ENCODE measurements at regions not wholly inside any gene's neighbourhood (a gene's known extent, or its start where the extent isn't known, plus 50 kb on each side); places are given as distances from the start of the nearest gene placed in this dataset.

DNA sequence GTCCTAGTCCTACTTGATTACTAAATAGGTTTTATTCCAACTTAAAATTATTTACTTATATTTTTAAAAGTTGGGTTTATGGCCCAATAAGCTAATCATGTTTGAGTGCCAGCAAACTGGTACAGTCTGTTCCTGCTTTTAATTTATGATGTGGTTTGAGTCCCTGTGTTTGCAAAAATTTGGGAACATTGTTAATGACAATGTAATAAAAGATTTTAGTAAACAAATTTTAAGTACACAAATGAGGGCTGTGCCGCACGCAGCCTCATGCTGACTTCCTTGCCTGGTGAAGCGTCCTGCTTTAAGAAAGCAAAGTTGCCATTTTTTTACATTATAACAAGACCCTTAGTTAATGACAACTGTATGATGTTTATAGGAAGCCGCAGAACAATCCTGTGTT lies 96.8 kb upstream of the MAP1B start:
- no peak for DNase-seq

DNA sequence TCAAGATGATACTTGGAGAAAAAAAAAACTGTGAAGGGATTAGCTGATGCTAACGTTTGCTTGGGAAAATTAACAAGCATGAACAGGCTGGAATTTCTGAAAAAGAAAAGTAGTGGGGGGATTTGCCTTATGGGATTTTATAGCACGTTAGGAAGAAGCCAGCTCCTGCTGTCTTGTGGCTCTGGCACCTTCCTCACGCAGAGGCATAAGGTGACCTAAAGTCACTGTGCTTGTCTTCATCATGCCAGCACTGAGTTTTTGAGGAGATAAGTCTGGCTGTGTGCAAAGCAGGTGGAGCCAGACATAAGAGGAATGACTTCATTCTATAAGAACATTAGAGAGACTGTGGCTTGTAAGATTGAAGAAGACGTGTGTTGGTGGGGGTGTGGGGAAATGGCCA lies 94.4 kb upstream of the MAP1B start:
- DNase-seq = no peak

DNA sequence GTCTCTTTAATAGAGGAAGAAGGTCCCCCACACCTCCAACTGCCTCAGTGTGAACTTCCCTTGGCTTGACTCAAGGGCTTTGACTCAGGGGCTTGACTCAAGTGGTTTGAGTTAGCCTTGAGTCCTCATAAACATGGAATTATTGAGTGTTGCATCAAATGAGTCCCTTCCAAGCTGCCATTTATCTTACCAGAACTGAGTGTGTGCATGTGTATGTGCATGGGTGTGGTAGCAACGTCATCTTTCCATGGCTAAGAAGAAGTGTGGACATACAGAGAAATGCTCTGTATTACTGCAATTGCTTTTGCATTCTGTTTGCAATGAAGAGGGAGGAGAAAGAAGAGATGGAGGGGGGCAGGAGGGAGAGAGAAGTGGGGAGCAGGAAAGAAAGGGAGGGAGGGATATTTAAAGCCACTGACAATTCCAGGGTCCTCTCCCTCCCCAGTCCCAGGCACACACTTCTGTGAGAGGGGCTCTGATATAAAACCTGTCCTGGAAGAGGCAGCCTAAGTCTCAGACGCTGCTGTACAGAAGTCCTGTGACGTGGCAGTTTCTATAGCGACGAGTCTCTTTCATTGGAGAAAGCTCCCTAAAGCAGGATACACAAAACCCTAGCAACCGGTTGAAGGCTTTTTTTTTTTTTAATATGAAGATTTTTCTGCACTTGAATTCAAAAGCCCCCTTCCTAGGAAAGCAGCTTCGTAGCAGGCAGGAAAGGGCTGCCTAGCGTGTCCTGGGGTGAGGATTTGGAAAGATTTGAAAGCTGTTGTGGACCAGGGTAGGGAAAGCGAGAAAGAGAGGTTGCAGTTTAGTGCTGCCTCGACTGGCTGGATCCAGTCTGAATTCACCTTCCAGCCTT lies 93.3 kb upstream of the MAP1B start:
- DNase-seq = no peak

DNA sequence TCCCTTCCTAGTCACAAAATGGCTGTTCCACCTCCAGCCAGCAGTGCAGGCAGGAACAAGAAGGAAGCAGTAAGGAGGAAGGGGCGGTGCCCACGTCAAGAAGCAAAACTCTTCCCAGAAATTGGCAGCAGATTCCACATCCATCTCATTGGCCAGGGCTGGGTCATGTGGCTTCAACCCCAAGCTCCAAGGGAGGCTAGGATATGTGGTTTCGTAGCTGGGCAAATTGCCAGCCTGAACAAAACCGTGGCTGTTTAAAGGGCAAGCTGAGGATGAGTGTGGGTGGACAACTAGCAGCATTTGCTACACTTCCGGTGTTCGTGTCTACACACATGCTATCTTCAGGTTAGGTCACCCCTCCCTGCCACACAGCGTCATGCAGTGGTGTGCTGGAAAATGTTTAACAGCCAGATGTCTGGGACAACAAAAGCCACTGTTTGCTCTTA lies 92.1 kb upstream of the MAP1B start:
- DNase-seq = no peak

DNA sequence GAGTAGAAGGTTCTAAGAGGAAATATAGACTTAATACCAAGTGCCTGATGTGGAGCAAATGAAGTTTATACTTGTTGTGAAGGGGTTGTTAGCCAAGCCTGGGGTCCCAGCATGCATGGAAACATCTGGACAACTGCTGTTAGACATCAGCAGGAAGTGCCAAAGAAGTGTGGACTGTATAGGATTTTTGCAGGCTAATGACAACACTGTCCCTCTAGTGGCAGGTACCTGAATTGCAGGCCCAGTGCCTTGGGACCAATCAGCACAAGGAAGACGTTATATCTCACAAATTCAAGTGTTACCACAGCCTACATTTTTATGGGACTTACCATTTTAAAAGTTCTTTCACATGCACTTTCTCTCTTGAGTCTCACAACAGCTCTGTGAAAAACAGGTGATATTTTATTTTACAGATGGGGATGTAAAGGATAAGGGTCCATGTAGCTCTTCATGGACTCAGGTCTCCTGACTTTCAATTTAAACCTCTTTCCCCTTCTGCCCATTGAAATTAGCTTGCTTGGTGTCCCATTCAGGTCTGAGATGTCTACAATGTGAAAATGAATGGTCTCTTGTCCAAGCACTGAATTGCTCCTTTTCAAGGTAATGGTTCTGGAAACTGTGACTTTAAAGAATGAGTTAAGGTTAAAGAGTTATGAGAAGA lies 89.0 kb upstream of the MAP1B start:
- DNase-seq = peak; percentile 84

DNA sequence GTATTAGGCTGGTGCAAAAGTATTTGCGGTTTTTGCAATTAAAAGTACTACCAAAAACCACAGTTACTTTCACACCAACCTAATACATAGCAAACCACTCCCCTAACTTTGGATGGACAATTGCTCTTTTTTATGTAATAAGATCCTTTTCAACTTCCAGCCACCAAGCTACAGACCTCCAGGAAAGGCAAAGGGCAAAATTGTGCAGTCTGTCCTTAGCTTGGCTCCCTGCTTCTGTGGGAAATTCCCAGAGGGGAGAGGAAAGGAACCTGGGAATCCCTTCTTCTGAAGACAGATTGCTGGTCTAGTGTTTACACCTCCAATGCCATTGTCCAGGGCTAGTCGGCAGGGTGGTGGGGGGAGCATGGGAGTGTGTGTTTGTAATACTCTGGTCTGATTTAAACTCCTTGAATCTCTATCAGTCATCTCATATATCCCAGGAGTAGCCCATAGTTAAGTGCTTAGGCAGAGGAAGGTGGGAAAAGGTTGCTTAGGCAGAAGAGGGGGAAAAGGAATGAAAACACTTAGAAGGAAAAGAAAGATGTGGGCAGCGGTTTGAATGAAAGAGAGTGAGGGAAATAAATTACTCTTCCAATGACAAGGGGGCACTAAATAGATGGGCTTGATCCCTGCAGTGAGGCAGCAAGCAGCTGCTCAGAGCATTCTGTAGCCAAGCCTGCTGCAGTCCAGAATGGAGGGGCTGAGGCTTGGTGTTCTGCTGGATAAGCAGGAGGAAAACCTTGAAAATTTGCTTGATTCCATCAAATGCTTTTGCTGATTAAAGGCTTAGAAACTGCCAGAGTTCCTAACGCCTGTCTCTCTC lies 86.9 kb upstream of the MAP1B start:
- no peak for DNase-seq

DNA sequence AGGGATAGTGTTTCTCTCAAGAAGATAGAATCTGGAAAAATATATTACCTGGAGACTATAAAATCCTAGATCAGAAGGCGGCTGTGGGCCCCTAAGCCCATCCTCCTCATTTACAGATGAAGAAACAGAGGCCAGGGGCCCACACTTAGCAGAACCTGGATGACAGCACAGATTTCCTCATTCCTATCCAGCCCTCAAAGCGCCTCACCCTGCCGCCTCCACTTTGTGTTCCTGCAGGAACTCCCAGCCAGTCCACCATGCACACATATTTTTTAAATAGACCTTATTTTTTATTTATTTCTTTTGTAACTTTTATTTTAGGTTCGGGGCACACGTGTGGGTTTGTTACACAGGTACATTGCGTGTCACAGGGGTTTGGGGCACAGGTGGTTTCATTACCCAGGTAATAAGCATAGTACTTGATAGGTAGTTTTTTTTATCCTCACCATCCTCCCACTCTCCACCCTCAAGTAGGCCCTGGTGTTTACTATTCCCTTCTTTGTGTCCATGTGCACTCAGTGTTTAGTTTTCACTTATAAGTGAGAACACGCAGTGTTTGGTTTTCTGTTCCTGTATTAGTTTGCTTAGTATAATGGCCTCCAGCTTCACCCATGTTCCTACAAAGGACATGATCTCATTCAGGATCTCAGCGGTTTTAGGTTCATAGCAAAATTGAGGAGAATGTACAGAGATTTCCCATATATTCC lies 85.5 kb upstream of the MAP1B start:
- no peak for DNase-seq

DNA sequence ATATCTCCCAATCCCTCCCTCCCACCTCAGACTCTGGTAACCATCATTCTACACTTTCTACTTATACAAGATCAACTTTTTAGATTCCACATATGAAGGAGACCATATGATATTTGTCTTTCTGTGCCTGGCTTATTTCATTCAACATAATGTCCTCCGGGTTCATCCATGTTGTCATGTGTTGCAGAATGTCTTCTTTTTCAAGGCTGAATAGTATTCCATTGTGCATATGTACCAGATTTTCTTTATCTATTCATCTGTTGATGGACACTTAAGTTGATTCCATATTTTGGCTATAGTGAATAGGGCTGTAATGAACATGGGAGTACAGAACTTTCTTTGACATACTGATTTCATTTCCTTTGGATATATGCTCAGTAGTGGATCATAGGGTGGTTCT lies 78.9 kb upstream of the MAP1B start:
- DNase-seq = no peak

DNA sequence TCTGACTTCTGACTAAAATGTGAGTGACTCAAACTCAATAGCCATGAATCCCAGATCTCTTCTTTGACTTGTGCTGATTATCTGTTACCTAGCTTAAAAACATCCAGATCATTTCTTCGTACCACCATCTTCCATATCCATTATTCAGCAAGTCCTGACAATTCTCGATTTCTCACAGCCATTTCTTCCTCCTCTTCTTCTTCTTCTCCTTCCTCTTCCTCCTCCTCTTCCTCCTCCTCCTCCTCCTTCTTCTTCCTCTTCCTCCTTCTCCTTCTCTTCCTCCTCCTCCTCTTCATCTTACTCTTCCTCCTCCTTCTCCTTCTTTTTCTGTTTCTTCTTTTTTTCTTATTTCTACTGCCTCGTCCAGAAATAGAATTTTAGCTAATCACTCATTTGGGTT lies 77.0 kb upstream of the MAP1B start:
- no peak for DNase-seq

DNA sequence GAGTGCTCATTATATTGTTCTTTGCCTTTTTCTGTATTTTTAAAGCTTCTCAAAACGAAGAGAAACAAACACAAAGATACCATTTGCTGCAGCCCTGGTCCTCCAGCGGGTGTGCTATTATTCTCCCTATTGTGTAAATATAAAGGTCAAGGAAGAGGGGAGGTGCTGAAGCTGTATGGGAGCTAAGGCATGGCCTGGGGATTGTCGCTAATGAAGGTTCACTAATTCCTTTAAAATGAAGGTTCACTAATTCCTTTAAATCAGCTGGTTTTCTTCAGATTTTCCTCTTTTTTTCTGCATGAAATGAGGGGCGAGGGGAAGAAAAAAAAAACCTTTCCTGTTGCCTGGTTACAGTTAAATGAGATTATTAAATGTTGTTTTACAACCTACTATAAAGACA lies 74.5 kb upstream of the MAP1B start:
- DNase-seq = no peak

DNA sequence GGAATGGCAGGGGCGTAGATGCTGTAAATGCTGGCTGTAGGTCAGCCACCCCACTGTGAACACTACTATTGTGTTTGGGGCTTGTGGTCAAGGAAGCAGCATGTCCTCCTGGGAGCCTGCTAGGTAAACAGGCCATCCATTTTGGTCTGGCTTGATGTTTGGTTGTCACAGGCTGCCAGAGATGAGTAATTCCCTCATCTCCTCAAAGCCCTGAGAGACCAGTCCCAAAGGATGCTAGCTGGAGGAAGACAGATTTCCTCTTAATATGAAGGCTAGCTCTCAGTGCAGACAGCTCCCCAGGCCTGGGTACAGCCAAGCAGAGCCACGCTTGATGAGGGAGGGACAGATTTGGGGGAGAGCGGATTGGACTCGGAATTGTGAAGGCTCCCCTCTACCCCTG lies 72.5 kb upstream of the MAP1B start:
- no peak for DNase-seq

DNA sequence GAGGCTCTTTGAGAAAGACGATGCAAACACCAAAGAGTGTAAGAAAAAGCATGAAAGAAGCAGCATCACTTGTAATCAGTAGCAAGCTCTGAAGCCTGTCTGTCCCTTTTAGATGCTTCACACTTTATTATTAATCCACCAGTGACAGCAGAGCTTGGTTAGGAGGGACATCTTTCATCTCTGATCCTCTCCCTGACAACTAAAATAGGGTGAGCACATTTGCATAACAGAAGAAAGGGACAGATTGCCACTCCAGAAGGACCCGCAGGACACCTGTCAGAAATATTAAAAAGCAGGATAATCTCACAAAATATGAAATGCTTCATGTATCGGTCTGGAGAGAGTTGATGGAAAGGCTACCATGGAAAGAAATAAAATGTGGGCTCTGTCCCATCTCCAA lies 71.4 kb upstream of the MAP1B start:
- DNase-seq = no peak

DNA sequence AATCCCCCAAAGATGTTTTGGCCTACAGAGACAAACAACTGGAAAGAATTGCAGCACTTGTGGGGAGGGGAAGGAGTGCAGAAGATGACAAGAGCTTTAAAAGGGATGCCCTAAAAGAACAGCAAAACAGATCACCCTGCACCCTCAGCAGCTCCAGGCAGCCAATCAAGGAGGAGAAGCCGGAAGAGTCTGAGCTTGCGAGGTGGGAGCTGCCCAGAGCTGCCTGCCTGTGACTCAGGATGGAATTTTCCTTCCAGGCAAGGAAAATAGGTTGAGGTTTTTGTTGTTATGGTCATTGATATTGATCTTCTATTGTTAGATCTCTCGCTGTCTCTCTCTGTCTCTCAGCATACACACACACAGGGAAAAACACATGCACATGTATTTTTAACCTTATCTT lies 70.3 kb upstream of the MAP1B start:
- DNase-seq = no peak

DNA sequence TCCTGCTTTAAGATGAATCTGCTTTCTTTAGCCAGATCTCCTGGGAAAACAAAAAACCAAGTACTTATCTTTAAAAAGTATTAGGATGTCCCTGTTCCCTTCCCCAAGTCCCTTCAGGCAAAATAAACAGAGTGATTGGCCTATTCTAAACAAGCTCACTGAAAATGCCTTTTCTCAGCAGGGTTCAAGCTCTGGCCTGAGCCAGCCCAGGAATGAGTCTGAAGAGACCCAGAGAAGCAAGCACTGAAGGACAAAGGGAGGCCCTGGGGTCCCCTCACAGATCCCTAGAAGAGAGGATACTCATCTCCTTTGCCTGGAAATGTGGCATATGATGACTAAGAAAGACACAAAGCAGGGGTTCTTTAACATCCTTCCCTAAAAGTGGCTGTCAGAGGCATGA lies 66.8 kb upstream of the MAP1B start:
- DNase-seq = no peak

DNA sequence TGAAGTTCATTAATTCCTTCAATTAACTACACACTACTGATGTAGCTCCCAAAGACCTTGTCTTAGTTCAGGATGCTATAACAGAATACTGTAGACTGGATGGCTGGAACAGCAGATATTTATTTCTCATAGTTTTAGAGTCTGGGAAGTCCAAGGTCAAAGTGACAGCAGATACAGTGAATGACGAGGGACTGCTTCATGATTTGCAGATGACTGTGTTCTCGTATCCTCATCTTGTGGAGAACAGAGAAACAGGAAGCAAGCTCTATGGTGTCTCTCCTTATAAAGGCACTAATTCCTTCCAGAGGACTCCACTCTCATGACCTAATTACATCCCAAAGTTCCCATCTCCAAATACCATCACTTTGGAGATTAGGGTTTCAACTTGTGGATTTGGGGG lies 65.6 kb upstream of the MAP1B start:
- no peak for DNase-seq

DNA sequence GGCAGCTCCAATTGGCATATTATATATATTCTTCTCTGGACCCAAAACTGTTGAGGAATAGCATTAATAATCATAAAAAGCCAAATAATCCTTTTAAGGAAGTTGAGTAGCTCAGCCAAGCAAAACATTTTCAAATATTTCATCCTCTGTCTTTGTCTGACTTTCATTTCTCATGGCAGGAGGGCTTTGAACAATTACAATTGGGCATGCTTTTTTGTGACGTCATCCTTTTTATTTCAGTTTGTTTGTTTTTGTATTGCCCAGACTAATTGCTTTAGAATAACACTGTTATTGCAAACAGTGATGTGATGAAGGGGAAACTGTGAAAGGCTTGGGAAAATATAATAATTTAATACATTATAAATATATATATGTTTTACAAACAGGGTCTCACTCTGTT lies 65.2 kb upstream of the MAP1B start:
- DNase-seq = no peak

DNA sequence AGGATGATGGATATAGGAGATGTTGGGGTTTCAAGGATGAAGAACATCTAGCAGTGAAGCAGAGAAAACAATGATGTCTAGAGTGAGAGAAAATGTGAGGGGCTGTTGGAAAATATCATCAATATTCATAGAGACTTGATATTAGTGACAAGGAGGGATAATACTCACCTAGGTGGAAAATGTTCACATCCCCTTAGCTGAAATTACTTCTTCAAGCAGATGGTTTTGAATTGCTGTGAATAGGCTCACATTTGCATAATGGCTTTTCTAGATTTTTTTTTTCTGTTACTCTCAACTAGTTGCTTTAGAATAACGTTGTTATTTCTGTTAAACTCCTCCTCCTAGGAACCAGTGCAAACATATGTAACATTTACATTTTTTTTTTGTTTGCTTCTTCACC lies 61.6 kb upstream of the MAP1B start:
- no peak for DNase-seq

DNA sequence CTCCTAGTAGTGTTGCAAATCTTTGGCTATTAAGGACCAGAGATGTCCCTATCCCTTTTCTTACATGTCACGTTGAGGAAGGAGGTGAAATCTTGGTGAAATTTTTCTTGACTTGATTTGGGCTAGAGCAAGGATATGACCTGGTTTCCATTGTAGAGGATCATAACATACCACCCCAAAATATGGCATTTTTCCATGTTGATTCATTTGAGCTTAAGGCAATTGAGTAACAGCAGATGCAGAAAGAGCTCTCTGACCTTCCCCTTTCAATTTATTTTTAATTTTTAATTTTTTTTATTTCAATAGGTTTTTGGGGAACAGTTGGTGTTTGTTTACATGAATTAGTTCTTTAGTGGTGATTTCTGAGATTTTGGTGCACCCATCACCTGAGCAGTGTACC lies 61.2 kb upstream of the MAP1B start:
- no peak for DNase-seq

DNA sequence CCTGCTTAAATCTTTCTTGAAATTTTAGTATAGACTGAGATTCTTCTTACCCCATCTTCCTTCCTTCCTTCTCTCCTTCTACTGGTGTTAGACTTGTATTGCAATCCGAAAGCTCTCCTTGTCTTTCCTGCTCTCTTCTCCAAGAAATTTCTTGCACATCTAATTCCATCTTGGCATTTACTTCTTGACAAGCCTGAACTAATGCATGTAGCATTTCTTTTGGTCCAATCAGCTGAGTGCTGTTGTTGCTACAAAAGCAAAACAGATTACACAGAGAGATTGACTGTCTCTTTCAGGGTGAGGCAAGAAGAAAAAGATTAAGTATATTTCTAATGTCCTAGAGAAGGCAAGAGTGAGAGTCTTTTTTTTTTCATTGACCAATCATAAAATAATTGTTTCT lies 51.6 kb upstream of the MAP1B start:
- DNase-seq = no peak

Measured in stimulated activated CD8-positive, alpha-beta memory T cell treated with anti-CD3 and anti-CD28 coated beads, Interleukin-4, amount 100 ng/mL, for 48 hours (primary cell).